Fibroblast of peridontal ligament (primary cell): ENCODE measurements at regions not wholly inside any gene's neighbourhood (a gene's known extent, or its start where the extent isn't known, plus 50 kb on each side); places are given as distances from the start of the nearest gene placed in this dataset.

Experiments used
- DNase-seq: peaks from one replicate; pipeline ENCODE4 v3.0.0-alpha.2; 2010; ENCODE audit errors: extremely low read depth

DNA sequence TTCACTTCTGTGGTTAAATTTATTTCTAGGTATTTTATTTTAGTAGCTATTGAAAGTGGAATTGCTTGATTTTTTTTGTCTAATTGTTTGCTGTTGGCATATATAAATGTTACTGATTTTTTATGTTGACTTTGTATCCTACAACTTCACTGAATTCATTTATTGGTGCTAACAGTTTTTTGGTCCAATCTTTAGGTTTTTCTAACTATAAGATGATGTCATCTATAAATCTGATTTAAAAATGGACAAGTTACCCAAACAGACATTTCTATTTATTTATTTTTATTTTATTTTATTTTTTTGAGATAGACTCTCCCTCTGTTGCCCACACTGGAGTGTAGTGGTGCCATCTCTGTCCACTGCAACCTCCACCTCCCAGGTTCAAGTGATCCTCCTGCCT is 162.3 kb downstream of the COX7C start:
- DNase-seq, result no peak

- no peak for DNase-seq
These were observed 169.2 kb downstream of the COX7C start for GRCh38 chr5:86786955-86787354.

GRCh38 chr5:86795659-86796058 is 177.9 kb downstream of the COX7C start:
- DNase-seq, result no peak

DNA sequence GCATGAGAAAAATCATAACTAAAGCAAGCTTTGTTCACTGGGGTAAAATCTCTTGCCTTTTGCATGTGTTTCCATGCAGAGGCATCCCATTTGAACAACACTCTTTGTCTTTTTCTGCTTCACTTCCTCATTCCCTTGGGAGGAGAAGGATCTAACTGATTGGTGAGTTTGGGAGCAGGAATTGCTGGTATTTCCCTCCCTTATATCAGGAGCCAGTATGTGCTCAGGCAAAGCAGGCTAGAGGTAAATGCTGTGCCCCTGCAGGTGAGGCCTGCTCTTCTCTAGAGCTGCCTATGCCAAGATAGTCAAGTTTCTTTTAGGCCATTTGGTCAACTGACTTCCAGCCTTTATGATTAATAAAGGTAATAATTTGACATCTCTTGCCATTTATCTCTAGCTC is 179.9 kb downstream of the COX7C start:
- DNase-seq, result no peak

DNA sequence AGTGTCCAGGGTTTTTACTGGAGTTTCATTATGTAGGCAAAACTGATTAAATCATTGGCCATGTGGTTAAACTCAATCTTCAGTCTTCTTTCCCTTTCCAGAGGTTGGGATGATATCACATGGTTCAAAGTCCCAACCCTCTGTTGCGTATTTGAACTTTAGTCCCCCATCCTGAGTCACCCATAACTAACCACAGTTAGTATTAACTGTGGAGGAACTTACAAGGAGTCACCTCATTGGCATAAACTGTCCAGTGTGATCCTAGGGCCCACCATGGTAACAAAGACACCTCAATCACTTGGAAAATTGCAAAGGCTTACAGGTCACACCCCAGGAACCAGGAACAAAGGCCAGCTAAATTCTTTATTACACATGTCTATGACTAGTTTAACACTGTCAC is 188.5 kb downstream of the COX7C start:
- no peak for DNase-seq

DNA sequence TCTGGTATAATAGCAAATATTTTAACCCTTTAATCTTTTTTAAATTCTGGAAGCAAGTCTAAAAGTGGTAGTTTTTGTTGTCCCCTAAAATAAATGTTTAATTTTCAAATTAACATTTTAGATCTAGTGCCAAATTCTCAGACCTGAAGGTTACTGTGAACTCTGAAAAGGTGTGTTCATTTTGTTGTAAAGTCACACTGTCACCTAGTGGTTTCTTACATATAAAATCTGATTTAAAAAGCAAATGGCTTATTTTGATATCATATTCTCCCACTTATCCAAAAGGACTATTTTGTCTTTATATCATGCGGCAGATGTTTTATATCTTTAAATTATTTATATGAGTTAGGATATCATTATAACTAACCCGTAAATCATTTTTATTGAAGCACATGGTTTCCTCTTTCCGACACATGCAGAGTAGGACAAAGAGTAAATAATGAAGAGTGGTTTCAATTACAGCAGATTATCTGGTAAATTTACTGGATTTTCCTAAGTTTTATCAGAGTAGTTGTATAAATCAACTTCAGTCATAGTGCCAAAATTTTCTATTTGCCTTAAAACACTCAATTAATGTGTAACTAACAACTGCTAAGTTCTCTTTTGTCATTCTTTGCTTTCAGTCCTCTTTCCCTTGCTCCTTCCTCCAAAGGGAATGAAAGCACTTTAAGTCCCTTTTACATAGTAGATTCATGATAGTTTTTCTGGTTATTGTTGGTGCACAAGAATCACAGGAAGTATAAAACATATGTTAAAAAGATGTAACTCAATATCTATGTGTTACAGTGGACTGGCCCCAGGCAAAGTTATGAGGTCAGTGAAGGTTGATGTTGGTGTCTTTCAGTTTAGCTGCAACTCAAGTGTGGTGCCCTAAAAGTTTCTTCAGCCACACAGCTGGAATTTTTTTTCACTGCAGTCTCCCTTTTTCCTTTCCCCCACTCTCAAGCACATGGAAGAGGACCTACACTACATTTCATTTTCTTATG is 189.6 kb downstream of the COX7C start:
- no peak for DNase-seq

DNA sequence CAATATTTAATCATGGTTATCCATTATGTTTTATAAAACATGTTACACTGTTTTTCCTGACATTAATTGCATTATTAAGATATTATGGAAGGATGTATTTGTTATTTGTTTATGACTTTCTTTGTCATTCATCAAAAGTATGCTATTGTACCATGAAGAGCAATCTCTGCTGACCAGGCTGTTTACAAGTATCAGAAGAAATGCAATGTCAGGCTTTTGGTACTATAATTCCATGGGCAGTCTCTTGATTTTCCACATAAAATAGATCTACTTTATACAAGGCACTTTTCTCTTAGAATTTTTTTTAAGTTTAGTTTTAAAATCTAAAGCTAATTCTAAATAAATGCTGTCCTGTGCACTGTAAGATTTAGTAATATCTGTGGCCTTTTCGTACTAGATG is 196.6 kb downstream of the COX7C start:
- no peak for DNase-seq

DNA sequence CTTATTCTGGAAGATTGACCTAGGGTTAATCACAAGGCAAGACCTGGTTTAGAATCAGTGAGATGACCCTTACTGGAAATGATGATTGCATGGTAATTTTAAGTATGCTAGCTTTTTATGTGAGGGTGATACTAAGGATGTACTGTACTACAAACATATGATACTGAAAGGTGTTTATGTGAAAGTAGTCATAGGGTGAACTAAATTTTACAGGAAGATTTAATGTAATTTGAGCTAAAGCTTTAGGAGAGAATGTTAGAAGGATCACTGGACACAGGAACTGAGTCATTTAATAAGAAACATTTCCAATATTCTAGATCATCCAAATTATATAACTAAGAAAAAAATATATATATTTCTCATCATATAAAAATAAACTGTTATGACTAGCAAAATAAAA is 197.2 kb downstream of the COX7C start:
- no peak for DNase-seq

- DNase-seq, result no peak
These were observed 206.9 kb downstream of the COX7C start for GRCh38 chr5:86824637-86825036.

DNA sequence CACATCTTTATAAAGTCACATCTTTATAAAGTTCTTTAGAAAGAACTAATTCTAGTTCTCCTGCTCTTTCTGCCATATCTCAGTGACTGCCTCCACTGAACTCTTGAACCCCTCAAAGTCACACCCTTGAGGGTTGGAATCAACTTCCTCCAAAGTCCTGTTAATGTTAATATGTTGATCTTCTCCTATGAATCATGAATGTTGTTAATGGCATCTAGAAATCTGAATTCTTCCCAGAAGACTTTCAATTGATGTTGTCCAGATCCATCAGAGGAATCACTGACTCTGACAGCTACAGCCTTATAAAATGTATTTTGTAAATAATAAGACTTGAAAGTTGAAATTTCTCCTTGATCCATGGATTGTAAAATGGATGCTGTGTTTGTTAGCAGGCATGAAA is 213.4 kb downstream of the COX7C start:
- no peak for DNase-seq

- DNase-seq, result no peak
These were observed 216.1 kb downstream of the COX7C start for GRCh38 chr5:86833868-86834267.

DNA sequence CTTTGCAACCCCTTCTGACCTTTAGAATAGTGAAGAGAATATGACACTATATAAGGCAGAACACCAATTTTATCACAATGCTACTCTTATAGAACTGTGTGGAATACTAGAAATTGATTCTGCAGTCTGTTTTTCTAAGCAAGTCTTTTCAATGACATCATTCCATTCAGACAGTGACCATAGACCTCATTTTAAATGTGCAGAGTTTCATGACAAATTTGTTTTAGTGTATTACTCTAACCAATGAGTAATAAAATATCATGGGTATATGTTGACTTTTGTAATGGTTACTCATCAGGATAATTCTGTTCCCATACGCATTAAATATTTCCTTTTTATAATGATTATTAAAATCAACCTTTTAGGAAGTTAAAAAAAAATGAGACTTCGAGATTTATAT is 219.9 kb downstream of the COX7C start:
- no peak for DNase-seq

DNA sequence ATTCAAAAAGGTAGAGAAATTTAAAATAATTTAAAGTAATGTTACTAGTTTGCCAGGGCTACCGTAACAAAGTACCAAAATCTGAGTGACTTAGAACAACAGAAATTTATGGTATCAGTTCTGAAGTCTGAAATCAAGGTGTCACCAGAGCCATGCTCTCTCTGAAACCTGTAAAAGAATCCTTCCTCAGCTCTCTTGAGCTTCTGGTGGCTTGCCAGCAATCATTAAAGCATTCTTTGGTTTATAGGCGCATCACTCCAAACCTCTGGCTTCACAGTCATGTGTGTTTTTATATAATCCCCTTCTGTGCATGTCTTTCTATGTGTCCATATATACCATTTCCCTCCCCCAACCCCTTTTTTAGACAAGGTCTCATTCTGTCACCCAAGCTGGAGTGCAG is 220.3 kb downstream of the COX7C start:
- DNase-seq, result no peak

GRCh38 chr5:86841000-86841644 is 223.4 kb downstream of the COX7C start:
- no peak for DNase-seq

GRCh38 chr5:86858442-86858841 is 240.7 kb downstream of the COX7C start:
- DNase-seq, result no peak

DNA sequence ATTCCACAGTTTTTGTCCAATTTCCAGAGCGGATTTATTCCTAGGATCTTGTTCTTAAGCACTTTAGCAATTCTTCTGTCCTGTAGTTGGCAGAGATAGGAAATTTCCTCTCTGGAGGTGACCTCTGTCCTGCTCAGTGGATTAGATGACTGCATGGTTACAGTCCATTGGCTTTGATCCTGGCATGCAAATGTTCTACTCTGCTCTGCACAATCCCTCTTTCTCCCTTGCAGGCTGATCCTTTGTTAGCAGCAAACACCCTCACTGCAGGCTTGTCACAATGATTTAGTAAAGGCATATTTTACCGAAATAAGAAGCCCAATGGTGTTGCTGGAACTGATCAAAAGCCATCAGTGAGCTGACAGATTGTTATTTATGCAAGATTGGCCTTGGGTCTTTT is 243.8 kb downstream of the COX7C start:
- no peak for DNase-seq

DNA sequence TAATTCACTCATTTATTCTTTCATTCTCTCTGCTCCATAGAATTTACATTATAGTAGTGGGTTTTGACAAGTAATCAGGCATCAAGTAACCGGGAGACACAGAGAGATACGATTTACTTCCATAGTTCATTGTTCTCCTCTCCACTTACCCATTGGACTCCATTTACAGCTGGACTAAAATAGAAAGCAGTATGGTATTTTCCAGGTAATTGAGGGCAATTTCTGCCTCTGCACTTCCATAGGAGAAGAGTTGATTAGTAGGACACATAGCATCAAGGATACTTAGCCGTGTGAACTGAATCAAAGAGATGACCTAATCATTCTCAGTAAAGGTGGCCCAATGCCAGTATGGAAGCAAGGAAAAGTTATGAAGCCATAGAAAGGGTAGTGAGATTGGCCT is 244.4 kb downstream of the COX7C start:
- DNase-seq, result no peak

DNA sequence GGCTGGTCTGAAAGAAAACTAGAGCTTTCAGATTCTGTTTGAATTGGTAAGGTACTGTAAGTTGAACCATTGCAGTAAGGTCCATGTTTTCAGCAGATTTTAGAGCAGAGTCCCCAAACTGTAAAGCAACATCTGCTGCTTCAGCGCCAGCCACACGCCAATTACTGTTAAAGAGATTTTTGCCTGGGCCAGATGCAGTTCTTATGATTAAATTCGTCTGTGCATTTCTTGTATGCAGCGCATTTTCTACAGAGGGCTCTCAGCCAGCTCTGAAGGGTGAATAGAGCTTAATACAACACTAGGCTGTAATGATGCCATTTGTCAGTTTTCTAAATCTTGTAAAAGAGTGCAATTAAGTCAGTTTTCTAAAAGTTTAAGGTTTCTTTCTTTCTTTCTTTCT is 246.3 kb downstream of the COX7C start:
- peak; percentile 1 for DNase-seq

- DNase-seq, result no peak
These were observed 247.6 kb downstream of the COX7C start for GRCh38 chr5:86865256-86865785.

DNA sequence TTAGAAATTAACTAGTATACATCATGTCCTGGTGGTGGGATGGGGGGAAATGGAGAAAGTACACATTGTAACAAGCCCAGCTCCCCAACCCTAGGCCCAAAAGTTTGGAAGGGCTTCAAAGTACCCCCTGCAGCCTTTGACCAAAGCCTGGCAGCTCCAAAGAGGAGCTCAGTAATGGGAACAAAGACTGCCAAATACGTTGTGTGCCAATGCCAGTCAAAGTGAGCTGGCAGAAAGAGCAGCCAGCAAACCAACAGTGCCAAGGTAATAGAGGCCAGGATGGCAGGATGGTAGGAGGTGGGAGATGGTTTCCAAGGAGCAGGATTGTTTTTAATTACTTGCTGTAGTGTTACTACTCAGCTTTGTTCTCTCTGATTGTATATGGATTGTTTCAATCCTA is 248.3 kb downstream of the COX7C start:
- DNase-seq, result no peak

DNA sequence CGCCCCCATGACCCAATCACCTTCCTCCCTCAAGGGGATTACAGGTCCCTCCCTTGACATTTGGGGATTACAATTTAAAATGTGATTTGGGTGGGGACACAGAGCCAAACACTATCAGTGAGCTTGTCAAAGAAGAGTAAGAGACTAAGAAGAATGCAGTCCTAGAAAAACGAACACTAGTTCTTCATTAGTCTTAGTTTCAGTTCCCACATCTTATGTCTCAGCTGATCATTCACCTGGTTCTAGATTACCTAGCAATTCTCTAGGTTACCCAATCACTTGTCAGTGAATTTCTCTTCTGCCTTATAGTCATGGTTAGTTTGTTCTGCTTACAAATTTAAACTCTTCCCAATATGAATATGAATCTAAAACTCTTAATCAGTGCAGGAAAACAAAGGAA is 251.5 kb downstream of the COX7C start:
- DNase-seq, result no peak

DNA sequence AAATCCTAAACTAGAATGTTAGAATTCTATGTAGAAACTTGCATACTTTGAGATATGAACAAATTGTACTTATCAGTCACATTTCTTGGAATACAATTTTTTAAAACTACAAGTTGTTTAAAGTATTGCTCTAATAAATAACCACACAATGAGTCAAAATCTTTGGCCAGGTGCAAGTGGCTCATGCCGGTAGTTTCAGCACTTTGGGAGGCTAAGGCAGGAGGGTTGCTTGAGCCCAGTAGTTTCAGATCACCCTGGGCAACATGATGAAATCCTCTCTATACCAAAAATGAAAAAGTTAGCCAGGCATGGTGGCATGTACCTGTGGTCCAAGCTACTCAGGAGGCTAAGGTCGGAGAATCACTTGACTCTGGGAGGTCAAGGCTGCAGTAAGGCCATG is 257.8 kb downstream of the COX7C start:
- no peak for DNase-seq

- peak; percentile 1 for DNase-seq
These were observed 260.5 kb downstream of the COX7C start for GRCh38 chr5:86878250-86878649.
